GM23338 (cell line): ENCODE measurements at regions not wholly inside any gene's neighbourhood (a gene's known extent, or its start where the extent isn't known, plus 50 kb on each side); places are given as distances from the start of the nearest gene placed in this dataset.

Source experiments
- ATAC-seq: fragments of 200-7000 bp; cut with Tn5 transposase; 3 replicates; pipeline ENCODE4 v1.9.1; 2020
- DNase-seq: peaks from one replicate; pipeline ENCODE4 v3.0.0-alpha.2; 2015; ENCODE audit warnings: low spot score
- H2AFZ ChIP-seq: fragments of 200-600 bp; sonication (generic); 2 replicates; pipeline ENCODE4 v1.8.0; 2016; ENCODE audit warnings: antibody characterized with exemption, mild to moderate bottlenecking, moderate library complexity
- H3F3A ChIP-seq: fragments of 200-600 bp; sonication (generic); replicated peaks from 2 replicates; pipeline ENCODE4 v1.8.0; 2017; ENCODE audit warnings: antibody characterized with exemption, mixed run types, low read depth
- H3K27ac ChIP-seq: fragments of 200-600 bp; sonication (generic); 2 replicates; pipeline ENCODE4 v1.6.1; 2016; ENCODE audit warnings: low read depth
- H3K27me3 ChIP-seq: fragments of 200-600 bp; sonication (generic); 2 replicates; pipeline ENCODE4 v1.8.0; 2016; ENCODE audit warnings: mild to moderate bottlenecking, mixed run types, moderate library complexity; ENCODE audit not compliant: insufficient read depth
- H3K36me3 ChIP-seq: fragments of 200-600 bp; sonication (generic); 2 replicates; pipeline ENCODE4 v1.8.0; 2016; ENCODE audit warnings: mild to moderate bottlenecking; ENCODE audit not compliant: insufficient read depth
- H3K4me1 ChIP-seq: fragments of 200-600 bp; sonication (generic); 2 replicates; pipeline ENCODE4 v1.8.0; 2016; ENCODE audit warnings: mild to moderate bottlenecking, moderate library complexity; ENCODE audit not compliant: insufficient read depth
- H3K4me2 ChIP-seq: fragments of 200-600 bp; sonication (generic); 2 replicates; pipeline ENCODE4 v1.7.1; 2017; ENCODE audit warnings: mixed run types
- H3K4me3 ChIP-seq: fragments of 200-600 bp; sonication (generic); 2 replicates; pipeline ENCODE4 v1.6.1; 2016; ENCODE audit warnings: mixed run types
- H3K79me2 ChIP-seq: fragments of 200-600 bp; sonication (generic); replicated peaks from 2 replicates; pipeline ENCODE4 v1.8.0; 2017; ENCODE audit warnings: mild to moderate bottlenecking; ENCODE audit not compliant: insufficient read depth
- H3K9me2 ChIP-seq: fragments of 200-600 bp; sonication (generic); 2 replicates; pipeline ENCODE4 v1.8.0; 2017; ENCODE audit not compliant: insufficient read depth
- H4K20me1 ChIP-seq: fragments of 200-600 bp; sonication (generic); replicated peaks from 2 replicates; pipeline ENCODE4 v1.8.0; 2017; ENCODE audit warnings: mild to moderate bottlenecking; ENCODE audit not compliant: insufficient read depth
- H3K27ac Mint-ChIP-seq: 2 replicates; pipeline ENCODE4 v1.8.0; 2020; ENCODE audit warnings: inconsistent platforms, mild to moderate bottlenecking, moderate library complexity, mixed read lengths
- H3K27me3 Mint-ChIP-seq: 3 replicates; pipeline ENCODE4 v1.8.0; 2022; ENCODE audit warnings: low read depth, mild to moderate bottlenecking, moderate library complexity, mixed read lengths, inconsistent platforms; ENCODE audit not compliant: insufficient read depth, poor library complexity
- H3K36me3 Mint-ChIP-seq: 3 replicates; pipeline ENCODE4 v1.8.0; 2021; ENCODE audit warnings: low read depth, mild to moderate bottlenecking, inconsistent platforms, moderate library complexity, mixed read lengths
- H3K4me1 Mint-ChIP-seq: 3 replicates; pipeline ENCODE4 v1.8.0; 2020; ENCODE audit warnings: mild to moderate bottlenecking, inconsistent platforms, mixed read lengths
- H3K4me3 Mint-ChIP-seq: 3 replicates; pipeline ENCODE4 v1.8.0; 2021; ENCODE audit warnings: moderate library complexity, mild to moderate bottlenecking, inconsistent platforms, mixed read lengths
- H3K9me3 Mint-ChIP-seq: 3 replicates; pipeline ENCODE4 v1.8.0; 2020; ENCODE audit warnings: moderate library complexity, mild to moderate bottlenecking, inconsistent platforms, mixed read lengths
- CREB1 ChIP-seq: fragments of 250-450 bp; sonication (Bioruptor Pico); IDR thresholded peaks from 2 replicates; pipeline ENCODE4 v1.5.0; 2020; ENCODE audit warnings: low read depth, mild to moderate bottlenecking, moderate library complexity
- CTCF ChIP-seq, 2 experiments: fragments of 200-600 bp in 1 of 2; sonication (generic) in 1 of 2; conservative IDR thresholded peaks; 2 replicates each; pipeline versions ENCODE4 v1.5.1 to v1.6.1; 2016 to 2017; ENCODE audit warnings: antibody characterized with exemption in 2 of 2, low read depth in 2 of 2, mild to moderate bottlenecking in 2 of 2, moderate library complexity in 1 of 2
- ETS1 ChIP-seq: IDR thresholded peaks from 2 replicates; pipeline ENCODE4 v1.6.1; 2016; ENCODE audit warnings: antibody characterized with exemption
- EZH2 ChIP-seq: fragments of 200-600 bp; sonication (generic); IDR thresholded peaks from one replicate; pipeline ENCODE4 v1.8.0; 2017; ENCODE audit warnings: antibody characterized with exemption, mild to moderate bottlenecking, low read depth; ENCODE audit not compliant: unreplicated experiment
- JUNB ChIP-seq: IDR thresholded peaks from one replicate; pipeline ENCODE4 v1.6.1; 2016; ENCODE audit warnings: antibody characterized with exemption; ENCODE audit not compliant: unreplicated experiment
- NANOG ChIP-seq: IDR thresholded peaks from 2 replicates; pipeline ENCODE4 v1.6.1; 2016; ENCODE audit warnings: antibody characterized with exemption, borderline replicate concordance
- POLR2AphosphoS5 ChIP-seq: IDR thresholded peaks from 2 replicates; pipeline ENCODE4 v1.6.1; 2016; ENCODE audit warnings: antibody characterized with exemption, low read depth
- REST ChIP-seq: IDR thresholded peaks from one replicate; pipeline ENCODE4 v1.6.1; 2018; ENCODE audit warnings: antibody characterized with exemption; ENCODE audit not compliant: unreplicated experiment
- ZNF114 ChIP-seq: fragments of 250-450 bp; sonication (Bioruptor Pico); IDR thresholded peaks from 2 replicates; pipeline ENCODE4 v1.5.0; 2020; ENCODE audit warnings: mild to moderate bottlenecking, moderate library complexity
- ZNF331 ChIP-seq: fragments of 250-450 bp; sonication (Bioruptor Pico); IDR thresholded peaks from 2 replicates; pipeline ENCODE4 v1.5.0; 2020; ENCODE audit warnings: low read depth, mild to moderate bottlenecking, moderate library complexity
- ZNF462 ChIP-seq: fragments of 250-450 bp; sonication (Bioruptor Pico); IDR thresholded peaks from 2 replicates; pipeline ENCODE4 v1.5.0; 2020; ENCODE audit warnings: mild to moderate bottlenecking, moderate library complexity

GRCh38 chr1:234833118-234833517 lies 223.1 kb upstream of the IRF2BP2 start:
- Histone ChIP-seq H2AFZ (no peak overlapping the region), H3K4me3 (no peak overlapping the region), H3K27me3 (no peaks in the 10 kb centered on the region), H3K9me2 (peaks cover 14% of the 10 kb centered on the region; the same call in 1 of the 2 replicates), H3F3A (no peaks in the 10 kb centered on the region), H3K79me2 (no peaks in the 10 kb centered on the region), H3K27ac (no peak overlapping the region), H3K36me3 (no peaks in the 10 kb centered on the region), H3K4me1 (no peaks in the 10 kb centered on the region), H3K4me2 (no peak overlapping the region), H4K20me1 (no peaks in the 10 kb centered on the region)
- Mint-ChIP-seq H3K4me3 (no peak overlapping the region), H3K9me3 (no peaks in the 10 kb centered on the region; the same call in 2 of the 3 replicates), H3K27ac (no peak overlapping the region), H3K36me3 (no peaks in the 10 kb centered on the region), H3K27me3 (peaks cover 7% of the 10 kb centered on the region), H3K4me1 (no peaks in the 10 kb centered on the region)
- ATAC-seq (no peak), DNase-seq (no peak)
- TF ChIP-seq ETS1 (no peak), NANOG (no peak), ZNF114 (CRISPR knock-in tag) (no peak), CREB1 (CRISPR knock-in tag) (no peak), EZH2 (no peak), REST (no peak), CTCF (conservative IDR thresholded peaks at IDR 0.05; ENCODE audit: low read depth in 2 of 2) (no peak), ZNF462 (no peak), JUNB (no peak), POLR2AphosphoS5 (no peak), ZNF331 (no peak)
